Epithelial cell of proximal tubule (primary cell): ENCODE measurements at regions not wholly inside any gene's neighbourhood (a gene's known extent, or its start where the extent isn't known, plus 50 kb on each side); places are given as distances from the start of the nearest gene placed in this dataset.

Experiments used
- DNase-seq: peaks from one replicate; pipeline ENCODE4 v3.0.0-alpha.2; 2011; ENCODE audit warnings: low read depth
- H3K4me3 ChIP-seq: 2 replicates; pipeline ENCODE4 v1.5.1; 2011; ENCODE audit warnings: low read depth, mild to moderate bottlenecking, low read length
- CTCF ChIP-seq: conservative IDR thresholded peaks from 2 replicates; pipeline ENCODE4 v1.5.1; 2012; ENCODE audit warnings: low read depth, mild to moderate bottlenecking, low read length

GRCh38 chrX:15926622-15927021, 72.0 kb upstream of the AP1S2 start:
- DNase-seq, result no peak
- H3K4me3 ChIP-seq, result no peak overlapping the region
- no peak for TF ChIP-seq CTCF

- DNase-seq, result no peak
- H3K4me3 ChIP-seq, result no peak overlapping the region
Measured at GRCh38 chrX:15918003-15918402, 63.4 kb upstream of the AP1S2 start.

GRCh38 chrX:15916704-15917084, 62.1 kb upstream of the AP1S2 start:
- no peak for DNase-seq
- TF ChIP-seq CTCF, result no peak

More at GRCh38 chrX:15918003-15918402, 63.4 kb upstream of the AP1S2 start:
- no peak for TF ChIP-seq CTCF

GRCh38 chrX:15915959-15916703, 61.5 kb upstream of the AP1S2 start:
- TF ChIP-seq CTCF, result no peak
- H3K4me3 ChIP-seq, result no peak overlapping the region
- DNase-seq, result no peak

More at GRCh38 chrX:15916704-15917084, 62.1 kb upstream of the AP1S2 start:
- H3K4me3 ChIP-seq, result no peak overlapping the region

GRCh38 chrX:15914486-15914885, 59.9 kb upstream of the AP1S2 start:
- TF ChIP-seq CTCF, result no peak
- H3K4me3 ChIP-seq, result no peak overlapping the region
- no peak for DNase-seq

GRCh38 chrX:15913146-15913545, 58.5 kb upstream of the AP1S2 start:
- H3K4me3 ChIP-seq, result no peak overlapping the region
- DNase-seq, result no peak
- TF ChIP-seq CTCF, result no peak
